Neural progenitor cell (in vitro differentiated cells): ENCODE measurements at regions not wholly inside any gene's neighbourhood (a gene's known extent, or its start where the extent isn't known, plus 50 kb on each side); places are given as distances from the start of the nearest gene placed in this dataset.

Experiments
- DNase-seq: peaks from one replicate; pipeline ENCODE4 v3.0.0-alpha.2; 2016; ENCODE audit warnings: low spot score
- H2AFZ ChIP-seq: fragments of 200-600 bp; sonication (generic); replicated peaks from 2 replicates; pipeline ENCODE4 v1.6.1; 2016; ENCODE audit warnings: antibody characterized with exemption
- H3F3A ChIP-seq: fragments of 200-600 bp; sonication (generic); 2 replicates; pipeline ENCODE4 v1.6.1; 2016; ENCODE audit warnings: antibody characterized with exemption, low read depth
- H3K27ac ChIP-seq: fragments of 200-600 bp; sonication (generic); 2 replicates; pipeline ENCODE4 v1.5.1; 2016; ENCODE audit warnings: mild to moderate bottlenecking
- H3K27me3 ChIP-seq: fragments of 200-600 bp; sonication (generic); 2 replicates; pipeline ENCODE4 v1.6.1; 2016; ENCODE audit warnings: mild to moderate bottlenecking, moderate library complexity
- H3K36me3 ChIP-seq: fragments of 200-600 bp; sonication (generic); 2 replicates; pipeline ENCODE4 v1.5.1; 2016
- H3K4me1 ChIP-seq: fragments of 200-600 bp; sonication (generic); 2 replicates; pipeline ENCODE4 v1.6.1; 2016; ENCODE audit warnings: mixed run types
- H3K4me2 ChIP-seq: fragments of 200-600 bp; sonication (generic); 2 replicates; pipeline ENCODE4 v1.6.1; 2016
- H3K4me3 ChIP-seq: fragments of 200-600 bp; sonication (generic); 2 replicates; pipeline ENCODE4 v1.5.1; 2016
- H3K79me2 ChIP-seq: fragments of 200-600 bp; sonication (generic); 2 replicates; pipeline ENCODE4 v1.6.1; 2016; ENCODE audit warnings: low read depth
- H3K9ac ChIP-seq: fragments of 200-600 bp; sonication (generic); 2 replicates; pipeline ENCODE4 v1.6.1; 2016
- H3K9me3 ChIP-seq: fragments of 200-600 bp; sonication (generic); 2 replicates; pipeline ENCODE4 v1.5.1; 2016; ENCODE audit warnings: low read depth
- H4K20me1 ChIP-seq: fragments of 200-600 bp; sonication (generic); 2 replicates; pipeline ENCODE4 v1.6.1; 2016; ENCODE audit warnings: low read depth
- H3K27ac Mint-ChIP-seq: 3 replicates; pipeline ENCODE4 v1.8.0; 2021; ENCODE audit warnings: mixed read lengths
- H3K27me3 Mint-ChIP-seq: 2 replicates; pipeline ENCODE4 v1.8.0; 2022; ENCODE audit warnings: low read depth, mild to moderate bottlenecking, inconsistent platforms, moderate library complexity, mixed read lengths; ENCODE audit not compliant: insufficient read depth
- H3K36me3 Mint-ChIP-seq: 3 replicates; pipeline ENCODE4 v1.8.0; 2021; ENCODE audit warnings: mixed read lengths
- H3K4me1 Mint-ChIP-seq: 3 replicates; pipeline ENCODE4 v1.8.0; 2021; ENCODE audit warnings: mixed read lengths
- H3K4me3 Mint-ChIP-seq: 3 replicates; pipeline ENCODE4 v1.8.0; 2021; ENCODE audit warnings: mild to moderate bottlenecking, moderate library complexity, mixed read lengths
- H3K9me3 Mint-ChIP-seq: 3 replicates; pipeline ENCODE4 v1.8.0; 2020; ENCODE audit warnings: mixed read lengths
- EZH2 ChIP-seq: fragments of 200-600 bp; sonication (generic); IDR thresholded peaks from 2 replicates; pipeline ENCODE4 v1.6.1; 2017; ENCODE audit warnings: antibody characterized with exemption, mild to moderate bottlenecking, moderate library complexity
- EZH2phosphoT487 ChIP-seq: fragments of 200-600 bp; sonication (generic); IDR thresholded peaks from 2 replicates; pipeline ENCODE4 v1.6.1; 2017; ENCODE audit warnings: antibody characterized with exemption
- TF ChIP-seq, protein P1 (sequence below): fragments of 200-600 bp; sonication (generic); IDR thresholded peaks from 2 replicates; pipeline ENCODE4 v1.5.1; 2017; ENCODE audit warnings: antibody characterized with exemption, mild to moderate bottlenecking

DNA sequence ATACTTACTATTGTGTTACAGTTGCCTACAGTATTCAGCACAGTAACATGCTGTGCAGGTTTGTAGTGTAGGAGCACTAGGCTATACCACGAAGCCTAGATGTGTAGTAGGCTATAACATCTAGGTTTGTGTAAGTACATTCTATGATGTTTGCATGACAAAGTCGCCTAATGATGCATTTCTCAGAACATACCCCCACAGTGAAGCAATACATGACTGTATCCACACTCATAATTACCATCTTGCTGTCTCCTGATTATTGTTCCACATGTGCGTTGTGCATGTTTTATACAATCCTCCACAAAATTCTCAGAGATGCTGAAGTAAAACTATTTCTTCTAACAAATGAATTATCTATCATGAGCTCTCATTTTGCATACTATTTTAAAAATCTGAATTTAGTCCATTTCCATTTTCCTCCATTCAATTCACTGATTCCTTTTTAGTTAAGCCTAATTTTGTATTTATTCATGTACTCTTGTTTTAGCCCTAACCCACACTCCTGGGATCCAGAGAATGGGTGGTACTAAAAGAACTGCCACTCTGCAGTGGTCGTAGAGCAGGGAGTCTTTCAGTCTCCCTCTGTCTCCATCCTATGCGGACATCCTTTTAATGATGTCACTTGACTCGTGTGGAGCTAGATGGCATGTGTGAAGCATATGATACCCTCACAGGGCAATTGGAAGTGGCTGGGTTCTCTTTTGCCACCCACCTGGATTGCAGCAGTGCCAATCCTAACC lies 67.6 kb upstream of the CAV2 start:
- Histone ChIP-seq H3K27me3 (no peaks in the 10 kb centered on the region), H3K4me1 (no peaks in the 10 kb centered on the region), H3K9me3 (no peaks in the 10 kb centered on the region), H3K4me3 (no peak overlapping the region), H3F3A (no peaks in the 10 kb centered on the region), H3K36me3 (no peaks in the 10 kb centered on the region), H3K9ac (no peak overlapping the region), H3K79me2 (no peaks in the 10 kb centered on the region), H3K4me2 (no peak overlapping the region), H4K20me1 (no peaks in the 10 kb centered on the region), H2AFZ (no peak overlapping the region), H3K27ac (no peak overlapping the region)
- no peak for TF ChIP-seq EZH2
- TF ChIP-seq EZH2phosphoT487, result no peak
- TF ChIP-seq, protein P1, sequence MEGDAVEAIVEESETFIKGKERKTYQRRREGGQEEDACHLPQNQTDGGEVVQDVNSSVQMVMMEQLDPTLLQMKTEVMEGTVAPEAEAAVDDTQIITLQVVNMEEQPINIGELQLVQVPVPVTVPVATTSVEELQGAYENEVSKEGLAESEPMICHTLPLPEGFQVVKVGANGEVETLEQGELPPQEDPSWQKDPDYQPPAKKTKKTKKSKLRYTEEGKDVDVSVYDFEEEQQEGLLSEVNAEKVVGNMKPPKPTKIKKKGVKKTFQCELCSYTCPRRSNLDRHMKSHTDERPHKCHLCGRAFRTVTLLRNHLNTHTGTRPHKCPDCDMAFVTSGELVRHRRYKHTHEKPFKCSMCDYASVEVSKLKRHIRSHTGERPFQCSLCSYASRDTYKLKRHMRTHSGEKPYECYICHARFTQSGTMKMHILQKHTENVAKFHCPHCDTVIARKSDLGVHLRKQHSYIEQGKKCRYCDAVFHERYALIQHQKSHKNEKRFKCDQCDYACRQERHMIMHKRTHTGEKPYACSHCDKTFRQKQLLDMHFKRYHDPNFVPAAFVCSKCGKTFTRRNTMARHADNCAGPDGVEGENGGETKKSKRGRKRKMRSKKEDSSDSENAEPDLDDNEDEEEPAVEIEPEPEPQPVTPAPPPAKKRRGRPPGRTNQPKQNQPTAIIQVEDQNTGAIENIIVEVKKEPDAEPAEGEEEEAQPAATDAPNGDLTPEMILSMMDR, result no peak
- no peak overlapping the region for H3K27ac Mint-ChIP-seq
- no peak for DNase-seq
- H3K9me3 Mint-ChIP-seq, result peaks cover 7% of the 10 kb centered on the region
- no peaks in the 10 kb centered on the region for H3K4me1 Mint-ChIP-seq
- no peaks in the 10 kb centered on the region for H3K36me3 Mint-ChIP-seq
- H3K4me3 Mint-ChIP-seq, result no peak overlapping the region
- no peaks in the 10 kb centered on the region for H3K27me3 Mint-ChIP-seq

DNA sequence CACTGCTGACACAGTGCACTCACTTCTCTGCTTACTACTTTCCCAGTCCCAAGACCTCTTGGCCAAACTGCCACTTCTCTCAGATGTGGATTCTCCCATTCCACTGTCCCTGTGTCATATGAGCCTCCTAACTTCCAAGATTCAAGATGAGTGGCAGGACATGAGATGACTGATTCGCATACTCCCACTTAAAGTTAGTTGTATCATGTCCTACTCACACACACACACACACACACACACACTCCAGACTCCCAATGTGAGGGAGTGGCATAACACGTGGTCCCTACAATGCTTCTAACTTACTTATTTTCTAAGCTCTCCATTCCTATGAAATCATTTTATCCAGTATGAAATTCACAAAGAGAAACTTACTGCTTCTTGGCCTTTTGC lies 67.0 kb upstream of the CAV2 start:
- no peaks in the 10 kb centered on the region for H4K20me1 ChIP-seq
- DNase-seq, result no peak
- no peaks in the 10 kb centered on the region for H3K79me2 ChIP-seq
- peaks cover 7% of the 10 kb centered on the region for H3K9me3 Mint-ChIP-seq
- no peaks in the 10 kb centered on the region for H3K27me3 Mint-ChIP-seq
- no peak overlapping the region for H3K27ac Mint-ChIP-seq
- no peak overlapping the region for H3K27ac ChIP-seq
- H3K9me3 ChIP-seq, result no peaks in the 10 kb centered on the region
- H3K4me3 Mint-ChIP-seq, result no peak overlapping the region
- H3K4me2 ChIP-seq, result no peak overlapping the region
- no peak for TF ChIP-seq EZH2
- TF ChIP-seq EZH2phosphoT487, result no peak
- TF ChIP-seq, protein P1, result no peak
- no peaks in the 10 kb centered on the region for H3K4me1 Mint-ChIP-seq
- no peaks in the 10 kb centered on the region for H3F3A ChIP-seq
- no peaks in the 10 kb centered on the region for H3K36me3 Mint-ChIP-seq
- no peak overlapping the region for H3K9ac ChIP-seq
- no peaks in the 10 kb centered on the region for H3K4me1 ChIP-seq
- no peaks in the 10 kb centered on the region for H3K36me3 ChIP-seq
- no peak overlapping the region for H2AFZ ChIP-seq
- no peaks in the 10 kb centered on the region for H3K27me3 ChIP-seq
- H3K4me3 ChIP-seq, result no peak overlapping the region

DNA sequence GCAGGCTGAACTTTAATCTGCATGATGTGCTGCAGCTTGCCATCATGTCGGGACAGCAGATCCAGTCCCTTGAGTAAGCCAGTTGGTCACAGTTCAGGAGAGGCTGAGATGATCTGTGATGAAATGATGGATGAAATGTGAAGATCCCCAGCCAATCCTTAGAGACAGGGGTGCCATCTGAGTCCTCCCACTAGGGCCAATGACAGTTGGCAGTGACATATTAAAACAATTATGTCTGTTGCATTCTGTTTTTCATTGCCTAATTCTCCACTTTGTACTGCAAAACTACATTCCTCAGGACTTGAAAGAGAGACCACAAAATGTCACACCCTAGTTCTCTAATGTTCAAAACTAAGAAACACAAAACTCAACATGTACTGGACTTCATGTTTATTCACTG lies 66.3 kb upstream of the CAV2 start:
- H3K4me2 ChIP-seq, result no peak overlapping the region
- TF ChIP-seq EZH2 (no peak), EZH2phosphoT487 (no peak)
- TF ChIP-seq, protein P1, result no peak
- no peaks in the 10 kb centered on the region for H3K4me1 ChIP-seq
- no peaks in the 10 kb centered on the region for H4K20me1 ChIP-seq
- no peak overlapping the region for H3K27ac Mint-ChIP-seq
- no peaks in the 10 kb centered on the region for H3K36me3 ChIP-seq
- no peaks in the 10 kb centered on the region for H3K9me3 ChIP-seq
- no peak overlapping the region for H3K27ac ChIP-seq
- peaks cover 7% of the 10 kb centered on the region for H3K9me3 Mint-ChIP-seq
- no peak overlapping the region for H2AFZ ChIP-seq
- no peak overlapping the region for H3K4me3 ChIP-seq
- H3K27me3 Mint-ChIP-seq, result no peaks in the 10 kb centered on the region
- no peaks in the 10 kb centered on the region for H3K27me3 ChIP-seq
- H3K36me3 Mint-ChIP-seq, result no peaks in the 10 kb centered on the region
- H3K4me1 Mint-ChIP-seq, result no peaks in the 10 kb centered on the region
- no peaks in the 10 kb centered on the region for H3K79me2 ChIP-seq
- H3K9ac ChIP-seq, result no peak overlapping the region
- H3K4me3 Mint-ChIP-seq, result no peak overlapping the region
- H3F3A ChIP-seq, result no peaks in the 10 kb centered on the region
- DNase-seq, result no peak
